NOMO-1 treated with dmso at 0.1 percent for 144 hours (cell line): ENCODE measurements at regions not wholly inside any gene's neighbourhood (a gene's known extent, or its start where the extent isn't known, plus 50 kb on each side); places are given as distances from the start of the nearest gene placed in this dataset.
"Not testable (repeated sequence)": the region's sequence is repeated elsewhere in the genome, so short reads cannot be mapped to it uniquely, and the experiment has no call there.

Source experiments
- DNase-seq: peaks from one replicate; lab custom pipeline; 2025; ENCODE audit not compliant: unreplicated experiment; lab: John Stamatoyannopoulos, UW

DNA sequence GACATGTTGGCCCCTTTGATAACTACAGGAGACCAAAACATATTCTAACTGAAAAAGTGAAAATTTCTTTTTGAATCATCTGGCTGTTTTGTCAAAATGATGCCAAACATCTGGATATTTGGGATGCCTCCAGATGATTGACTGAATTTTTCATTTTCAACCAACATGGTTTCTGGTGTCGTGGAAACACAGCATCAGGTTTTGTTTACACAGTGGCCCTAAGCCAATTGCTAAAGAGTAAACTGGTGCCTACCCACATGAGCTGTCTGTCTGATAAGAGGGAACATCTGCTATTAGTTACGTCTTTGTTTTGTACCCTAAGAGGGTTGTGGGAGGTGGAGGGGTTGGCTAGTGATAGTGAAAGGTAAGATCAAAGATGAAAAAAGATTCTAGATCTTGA, 204.8 kb downstream of the KCNK2 start:
- no peak for DNase-seq

DNA sequence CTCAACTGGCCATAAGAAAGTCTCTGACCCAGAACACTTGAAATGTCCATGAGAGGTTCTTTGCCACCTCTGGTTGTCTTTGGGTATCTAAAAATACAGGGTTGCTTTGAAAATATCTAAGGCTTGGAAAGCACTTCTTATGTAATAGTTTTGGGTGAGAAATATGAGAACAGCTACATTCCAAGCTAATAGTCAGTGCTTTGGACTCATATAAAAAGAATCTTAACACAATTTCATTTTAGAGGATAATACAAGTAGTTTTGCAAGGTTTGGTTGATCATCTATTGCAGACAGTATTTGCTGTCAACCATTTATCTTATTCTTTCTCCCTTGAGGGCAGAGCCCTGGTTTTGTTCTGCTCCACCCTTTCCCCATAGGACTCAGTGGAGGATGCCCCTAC, 207.5 kb downstream of the KCNK2 start:
- DNase-seq, result no peak

- no peak for DNase-seq
Measured at GRCh38 chr1:215292932-215293331, 210.4 kb downstream of the KCNK2 start.

DNA sequence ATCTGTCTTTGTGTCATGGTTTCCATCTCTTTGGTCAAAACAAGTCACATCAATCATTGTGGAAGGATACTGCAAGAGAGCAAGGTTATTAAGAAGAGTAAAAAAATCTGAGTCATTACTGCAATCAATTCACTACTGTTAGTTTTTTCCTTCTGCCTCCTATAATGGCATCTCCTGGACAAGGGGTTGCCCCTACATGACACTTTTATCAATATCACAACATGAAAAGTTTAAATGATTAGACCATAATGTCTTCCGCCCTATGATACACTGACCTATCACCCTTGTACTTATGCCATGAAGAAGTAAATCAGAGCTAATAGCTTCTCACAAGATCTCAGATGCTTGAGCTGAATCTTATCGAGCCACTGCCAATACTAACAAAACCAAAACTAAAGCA, 223.9 kb downstream of the KCNK2 start:
- no peak for DNase-seq

DNA sequence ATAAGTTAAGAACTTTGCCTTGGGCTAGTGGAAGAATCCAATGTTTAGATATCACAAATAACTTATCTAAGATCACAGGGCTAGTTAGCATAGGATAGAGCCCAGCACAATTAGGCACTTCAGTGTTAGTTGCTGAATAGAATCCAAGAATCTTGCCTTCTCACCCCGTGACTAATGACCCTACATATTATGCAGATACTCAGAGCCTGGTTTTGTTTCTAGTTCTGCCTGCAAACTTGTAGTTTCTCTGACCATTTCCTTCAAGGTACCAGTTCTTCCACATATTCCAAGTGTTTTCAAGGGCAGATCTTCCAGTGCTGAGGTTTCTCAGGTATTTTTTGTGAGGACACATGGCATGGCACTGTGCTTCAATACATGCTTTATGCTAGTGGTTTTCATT, 239.3 kb downstream of the KCNK2 start:
- no peak for DNase-seq

GRCh38 chr1:215323992-215324391, 241.5 kb downstream of the KCNK2 start:
- not testable (repeated sequence) for DNase-seq

DNA sequence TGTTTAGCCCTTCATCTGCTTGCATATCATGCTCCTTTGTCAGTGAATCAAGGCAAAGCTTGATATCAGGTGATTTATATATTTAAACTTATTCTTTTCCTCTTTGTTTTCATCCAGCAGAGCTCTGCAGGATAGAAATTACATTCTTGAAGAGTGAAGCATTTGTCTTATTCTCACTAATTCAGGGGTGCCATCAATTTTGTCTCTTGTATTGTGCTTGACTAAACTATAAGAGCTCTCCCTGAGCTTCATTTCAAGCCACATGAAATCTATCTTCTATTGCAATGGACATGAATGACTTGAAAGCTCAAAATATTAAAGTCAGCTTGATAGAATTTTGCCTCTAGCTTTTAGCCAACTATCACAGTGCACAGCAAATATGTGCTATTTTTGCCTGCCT, 236.7 kb upstream of the KCTD3 start:
- DNase-seq, result no peak

DNA sequence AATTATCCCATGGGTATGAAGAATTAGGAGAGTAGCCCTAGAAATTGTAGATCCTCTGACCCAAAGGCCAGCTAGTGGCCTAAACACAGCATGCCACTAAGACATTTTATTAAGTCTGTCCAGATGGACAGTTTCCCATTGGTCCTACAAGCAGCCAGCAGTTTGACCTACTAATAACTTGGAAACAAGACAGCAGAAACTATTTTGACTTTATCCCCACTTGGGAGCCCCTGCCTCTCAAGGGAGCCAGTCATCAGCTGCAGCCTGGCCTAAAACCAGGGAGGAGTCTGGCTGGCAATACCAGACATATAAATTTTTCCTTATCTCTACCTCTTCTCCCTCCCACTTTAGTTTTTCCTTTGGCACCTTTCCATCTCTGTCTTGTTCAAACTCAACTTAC, 222.6 kb upstream of the KCTD3 start:
- DNase-seq, result no peak

GRCh38 chr1:215345208-215345607, 221.9 kb upstream of the KCTD3 start:
- no peak for DNase-seq

DNA sequence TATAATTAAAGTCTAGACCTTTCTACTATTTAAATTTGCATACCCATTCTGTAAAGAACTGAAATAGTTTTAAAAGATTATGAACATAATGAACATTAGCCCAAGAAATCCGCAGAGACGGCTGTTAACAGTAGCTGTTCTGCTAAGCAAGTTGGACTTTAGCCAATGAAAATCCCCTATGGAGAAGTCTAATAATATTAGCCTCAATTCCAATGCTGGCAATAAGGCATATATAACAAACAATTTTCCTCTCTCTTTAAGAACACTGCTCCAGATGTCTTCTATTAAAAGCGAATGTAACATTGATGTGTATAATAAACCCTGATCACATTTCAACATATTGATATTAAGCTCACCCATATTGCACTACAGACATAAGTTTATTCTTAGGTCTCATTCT, 221.3 kb upstream of the KCTD3 start:
- DNase-seq, result no peak

- DNase-seq, result no peak
Measured at GRCh38 chr1:215357901-215358300, 209.2 kb upstream of the KCTD3 start.

DNA sequence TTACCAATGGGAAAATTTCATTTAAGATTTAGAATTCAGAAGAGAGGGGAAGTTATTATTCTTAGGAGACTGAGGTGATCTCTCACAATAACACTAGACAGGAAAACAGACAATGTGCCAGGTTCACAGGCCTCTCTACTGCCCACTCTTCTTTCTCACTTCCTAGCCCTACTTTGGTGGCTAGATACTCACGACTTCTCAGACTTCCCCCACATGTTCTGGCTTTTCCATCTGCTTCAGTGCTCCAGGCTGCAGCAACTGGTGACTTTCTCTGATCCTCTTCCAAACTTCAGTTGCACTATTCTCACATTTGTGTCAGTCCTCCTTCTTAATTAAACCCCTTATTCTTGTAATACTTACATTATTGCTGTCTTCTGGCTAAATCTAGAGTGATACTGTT, 208.7 kb upstream of the KCTD3 start:
- DNase-seq, result no peak

DNA sequence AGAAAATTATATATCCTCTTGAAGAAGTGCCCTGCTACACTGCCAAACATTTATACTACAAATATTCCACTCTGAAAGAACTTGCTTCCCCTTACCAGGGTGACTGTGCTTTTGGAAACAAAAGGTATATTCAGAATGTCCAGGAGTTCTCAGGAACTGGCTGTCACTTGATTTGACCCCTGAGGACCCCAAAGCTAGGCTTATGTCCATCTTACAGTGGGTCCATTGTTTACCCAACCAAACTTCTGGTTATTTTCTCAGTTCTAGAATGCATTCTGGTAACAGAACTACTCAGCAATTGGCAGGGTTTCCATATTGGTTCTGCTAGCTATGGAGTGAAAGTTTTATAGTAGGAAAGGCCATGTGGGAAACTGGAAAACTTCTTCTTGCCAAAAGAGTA, 207.1 kb upstream of the KCTD3 start:
- DNase-seq, result no peak

- no peak for DNase-seq
Measured at GRCh38 chr1:215360758-215361157, 206.3 kb upstream of the KCTD3 start.

DNA sequence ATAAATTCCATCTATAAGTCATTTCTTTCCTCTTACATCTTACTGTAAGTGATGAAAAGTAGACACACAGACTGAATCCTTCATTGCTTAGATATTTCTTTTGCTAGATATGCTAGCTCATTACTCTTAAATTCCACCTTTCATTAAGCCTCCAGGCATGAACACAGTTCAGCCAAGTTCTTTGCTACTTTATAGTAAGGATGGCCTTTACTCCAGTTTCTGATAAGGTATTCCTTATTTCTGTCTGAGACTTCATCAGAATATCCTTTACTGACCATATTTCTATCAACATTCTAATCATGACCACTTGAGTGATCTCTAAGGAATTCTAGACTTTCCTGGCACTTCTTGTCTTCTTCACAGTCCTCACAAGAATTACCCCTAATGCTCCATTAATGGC, 191.7 kb upstream of the KCTD3 start:
- DNase-seq, result no peak

DNA sequence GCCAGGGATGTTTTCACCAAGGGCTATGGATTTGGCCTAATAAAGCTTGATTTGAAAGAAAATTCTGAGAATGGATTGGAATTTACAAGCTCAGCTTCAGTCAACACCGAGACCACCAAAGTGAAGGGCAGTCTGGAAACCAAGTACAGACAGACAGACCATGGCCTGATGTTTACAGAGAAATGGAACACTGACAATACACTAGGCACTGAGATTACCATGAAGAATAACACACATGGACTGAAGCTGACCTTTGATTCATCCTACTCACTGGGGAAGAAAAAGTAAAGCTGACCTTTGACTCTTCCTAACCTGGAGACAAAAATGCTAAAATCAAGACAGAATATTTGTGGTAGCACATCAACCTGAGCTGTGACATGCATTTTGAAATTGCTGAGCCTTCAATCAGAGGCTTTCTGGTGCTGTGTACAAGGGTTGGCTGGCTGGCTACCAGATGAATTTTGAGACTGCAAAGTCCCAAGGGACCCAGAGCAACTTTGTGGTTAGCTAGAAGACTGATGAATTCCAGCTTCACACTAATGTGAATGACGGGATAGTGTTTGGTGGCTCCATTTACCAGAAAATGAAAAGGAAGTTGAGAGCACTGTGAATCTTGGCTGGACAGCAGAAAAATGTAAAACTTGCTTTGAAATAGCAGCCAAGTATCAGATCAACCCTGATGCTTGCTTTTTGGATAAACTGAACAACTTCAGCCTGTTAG, 190.4 kb upstream of the KCTD3 start:
- no peak for DNase-seq

- DNase-seq, result no peak
Measured at GRCh38 chr1:215377746-215378145, 189.4 kb upstream of the KCTD3 start.

DNA sequence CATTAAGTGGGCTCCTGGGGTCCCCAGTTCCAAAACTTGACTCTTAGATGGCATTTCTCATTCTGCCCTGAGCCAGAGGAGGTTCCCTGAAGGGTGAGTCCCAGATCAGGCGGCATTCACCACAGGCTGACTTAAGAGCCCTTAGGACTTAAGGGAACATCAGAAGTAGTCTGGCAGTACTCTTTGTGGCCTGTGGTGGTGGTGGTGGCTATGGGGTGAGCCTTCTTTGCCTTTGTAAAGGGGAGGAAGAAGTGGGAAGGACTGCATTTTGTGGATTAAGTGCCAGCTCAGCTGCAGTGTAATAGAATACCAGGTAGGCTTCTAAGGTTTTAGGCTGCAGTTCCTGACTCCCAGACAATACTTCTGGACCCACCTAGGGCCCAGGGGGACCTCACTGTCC, 186.5 kb upstream of the KCTD3 start:
- DNase-seq, result no peak

DNA sequence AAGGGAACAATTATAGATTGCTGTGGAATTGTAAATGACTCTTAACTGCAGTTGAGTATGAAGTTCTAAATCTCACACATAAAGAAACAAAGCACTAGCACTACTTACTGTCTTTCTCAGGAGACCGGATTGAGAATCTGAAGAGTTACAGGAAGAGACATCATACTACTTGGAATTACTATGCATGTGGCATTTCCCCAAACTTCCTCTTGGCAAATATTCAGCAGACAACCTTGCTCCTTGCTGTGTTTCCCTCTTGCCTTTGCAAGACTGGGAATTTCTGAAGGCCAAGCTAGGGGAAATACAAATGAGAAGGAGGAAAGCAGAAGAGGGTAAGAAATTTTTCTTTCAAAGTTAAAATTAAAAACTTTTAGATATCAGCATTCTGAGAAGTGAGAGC, 173.6 kb upstream of the KCTD3 start:
- no peak for DNase-seq

GRCh38 chr1:215394084-215394991, 172.8 kb upstream of the KCTD3 start:
- no peak for DNase-seq

- no peak for DNase-seq
Measured at GRCh38 chr1:215397106-215397505, 170.0 kb upstream of the KCTD3 start.

- no peak for DNase-seq
Measured at GRCh38 chr1:215397843-215398242, 169.3 kb upstream of the KCTD3 start.
